Mesenchymal stem cell (in vitro differentiated cells and primary cell): ENCODE measurements at regions not wholly inside any gene's neighbourhood (a gene's known extent, or its start where the extent isn't known, plus 50 kb on each side); places are given as distances from the start of the nearest gene placed in this dataset.
"Not testable (repeated sequence)": the region's sequence is repeated elsewhere in the genome, so short reads cannot be mapped to it uniquely, and the experiment has no call there.

Experiments used
- DNase-seq: peaks from one replicate; pipeline ENCODE4 v3.0.0-alpha.2; 2013
- H2AFZ ChIP-seq: one replicate; pipeline ENCODE4 v1.6.1; 2013; ENCODE audit warnings: low read depth, mild to moderate bottlenecking, control low read depth, inconsistent platforms, low read length, moderate library complexity
- H2AK5ac ChIP-seq: 2 replicates; pipeline ENCODE4 v1.6.1; 2013; ENCODE audit warnings: low read length, moderate library complexity, mild to moderate bottlenecking, inconsistent platforms; ENCODE audit not compliant: severe bottlenecking
- H2BK120ac ChIP-seq: one replicate; pipeline ENCODE4 v1.6.1; 2013; ENCODE audit warnings: low read depth, mild to moderate bottlenecking, inconsistent platforms, low read length, moderate library complexity
- H2BK12ac ChIP-seq, 2 experiments: one replicate each; pipeline ENCODE4 v1.6.1; 2013; ENCODE audit warnings: inconsistent platforms in 2 of 2, low read length in 2 of 2, mild to moderate bottlenecking in 2 of 2, moderate library complexity in 2 of 2, control low read depth in 1 of 2
- H2BK15ac ChIP-seq: one replicate; pipeline ENCODE4 v1.6.1; 2013; ENCODE audit warnings: mild to moderate bottlenecking, low read depth, inconsistent platforms; ENCODE audit not compliant: poor library complexity, severe bottlenecking
- H2BK5ac ChIP-seq: 2 replicates; pipeline ENCODE4 v1.6.1; 2013; ENCODE audit warnings: low read depth, mild to moderate bottlenecking, low read length, control low read depth, inconsistent platforms; ENCODE audit not compliant: poor library complexity, severe bottlenecking
- H3K14ac ChIP-seq, 2 experiments: one replicate each; pipeline ENCODE4 v1.6.1; 2013; ENCODE audit warnings: inconsistent platforms in 2 of 2, low read length in 2 of 2, control low read depth in 1 of 2, mild to moderate bottlenecking in 1 of 2, moderate library complexity in 1 of 2
- H3K18ac ChIP-seq, 2 experiments: one replicate each; pipeline ENCODE4 v1.6.1; 2013; ENCODE audit warnings: inconsistent platforms in 2 of 2, low read length in 2 of 2, control low read depth in 1 of 2, low read depth in 1 of 2, mild to moderate bottlenecking in 1 of 2
- H3K23ac ChIP-seq, 2 experiments: one replicate each; pipeline ENCODE4 v1.6.1; 2013; ENCODE audit warnings: inconsistent platforms in 2 of 2, low read length in 2 of 2, mild to moderate bottlenecking in 2 of 2, moderate library complexity in 2 of 2, control low read depth in 1 of 2
- H3K27ac ChIP-seq: 2 replicates; pipeline ENCODE4 v1.5.1; 2013; ENCODE audit warnings: mild to moderate bottlenecking, moderate library complexity, low read length, control low read depth, inconsistent platforms; ENCODE audit not compliant: poor library complexity, severe bottlenecking
- H3K27me3 ChIP-seq, 2 experiments: 2 replicates each; pipeline versions ENCODE4 v1.6.1 to v1.7.0; 2013; ENCODE audit warnings: low read length in 2 of 2, mild to moderate bottlenecking in 2 of 2, moderate library complexity in 2 of 2, control low read depth in 1 of 2, inconsistent platforms in 1 of 2; ENCODE audit not compliant: control insufficient read depth in 1 of 2, insufficient read depth in 1 of 2
- H3K36me3 ChIP-seq, 2 experiments: 2 replicates each; pipeline versions ENCODE4 v1.6.1 to v1.7.0; 2013; ENCODE audit warnings: low read length in 2 of 2, control low read depth in 1 of 2, inconsistent platforms in 1 of 2, low read depth in 1 of 2, mild to moderate bottlenecking in 1 of 2; ENCODE audit not compliant: insufficient read depth in 2 of 2, control insufficient read depth in 1 of 2
- H3K4ac ChIP-seq, 2 experiments: one replicate each; pipeline ENCODE4 v1.6.1; 2013; ENCODE audit warnings: inconsistent platforms in 2 of 2, low read length in 2 of 2, mild to moderate bottlenecking in 2 of 2, moderate library complexity in 2 of 2, control low read depth in 1 of 2, low read depth in 1 of 2
- H3K4me1 ChIP-seq: 2 replicates; pipeline ENCODE4 v1.6.1; 2013; ENCODE audit warnings: low read depth, low read length, control low read depth; ENCODE audit not compliant: control insufficient read depth, insufficient read depth
- H3K4me2 ChIP-seq: 2 replicates; pipeline ENCODE4 v1.6.1; 2013; ENCODE audit warnings: low read length, mild to moderate bottlenecking, inconsistent platforms; ENCODE audit not compliant: poor library complexity, severe bottlenecking
- H3K4me3 ChIP-seq, 2 experiments: 2 replicates each; pipeline versions ENCODE4 v1.5.1 to v1.7.0; 2013; ENCODE audit warnings: low read length in 2 of 2, mild to moderate bottlenecking in 2 of 2, control low read depth in 1 of 2, low read depth in 1 of 2; ENCODE audit not compliant: insufficient read depth in 1 of 2
- H3K79me1 ChIP-seq: replicated peaks from 2 replicates; pipeline ENCODE4 v1.6.1; 2013; ENCODE audit warnings: mild to moderate bottlenecking, control low read depth, low read length, inconsistent platforms; ENCODE audit not compliant: poor library complexity, severe bottlenecking
- H3K9ac ChIP-seq: 2 replicates; pipeline ENCODE4 v1.7.0; 2013; ENCODE audit warnings: mild to moderate bottlenecking, low read length, moderate library complexity
- H3K9me3 ChIP-seq: 2 replicates; pipeline ENCODE4 v1.7.0; 2013; ENCODE audit warnings: mild to moderate bottlenecking, low read length; ENCODE audit not compliant: control insufficient read depth
- H4K8ac ChIP-seq: one replicate; pipeline ENCODE4 v1.6.1; 2013; ENCODE audit warnings: inconsistent platforms, mild to moderate bottlenecking, low read length, moderate library complexity
- H4K91ac ChIP-seq: one replicate; pipeline ENCODE4 v1.6.1; 2013; ENCODE audit warnings: mild to moderate bottlenecking, low read length, inconsistent platforms
- WGBS: methylation state at CpG from one replicate; pipeline ENCODE4 v1.1.7; 2013; ENCODE audit warnings: mixed read lengths; 5-methylcytosine and 5-hydroxymethylcytosine counted together

GRCh38 chr17:77805970-77806369 lies 152.5 kb upstream of the TNRC6C start:
- not testable (repeated sequence) for H3K14ac ChIP-seq, H3K79me1 ChIP-seq, H3K4me1 ChIP-seq, H3K4me3 ChIP-seq, H3K4ac ChIP-seq, H3K9ac ChIP-seq, H4K91ac ChIP-seq, H3K36me3 ChIP-seq, H2AK5ac ChIP-seq, H2BK120ac ChIP-seq, H3K9me3 ChIP-seq, DNase-seq, H3K27ac ChIP-seq, H2BK12ac ChIP-seq, H3K23ac ChIP-seq, H2AFZ ChIP-seq, H3K4me2 ChIP-seq, H2BK5ac ChIP-seq, H3K18ac ChIP-seq, H2BK15ac ChIP-seq, H4K8ac ChIP-seq
- 83% methylated on average over 3 of the region's 6 CpGs for WGBS
- H3K27me3 ChIP-seq: peaks cover 47 to 56% of the 10 kb centered on the region in 2 experiments

- H3K79me1 ChIP-seq: no peaks in the 10 kb centered on the region
- 84% methylated on average over 9 of the region's 12 CpGs for WGBS
- H2BK5ac ChIP-seq: no peak overlapping the region
- H3K27ac ChIP-seq: no peak overlapping the region
- no peaks in the 10 kb centered on the region for H3K36me3 ChIP-seq
- no peak overlapping the region for H3K4ac ChIP-seq
- H3K27me3 ChIP-seq: peaks cover 36 to 51% of the 10 kb centered on the region in 2 experiments
- H3K14ac ChIP-seq: no peak overlapping the region
- no peak overlapping the region for H2BK12ac ChIP-seq
- no peak overlapping the region for H3K9ac ChIP-seq
- DNase-seq: no peak
- H3K18ac ChIP-seq: no peak overlapping the region
- H3K4me1 ChIP-seq: peaks cover 1% of the 10 kb centered on the region
- no peak overlapping the region for H4K91ac ChIP-seq
- H2AK5ac ChIP-seq: no peak overlapping the region
- no peak overlapping the region for H4K8ac ChIP-seq
- H2BK120ac ChIP-seq: no peak overlapping the region
- no peak overlapping the region for H2AFZ ChIP-seq
- H3K4me2 ChIP-seq: no peak overlapping the region
- H2BK15ac ChIP-seq: no peak overlapping the region
- H3K4me3 ChIP-seq: no peak overlapping the region
- H3K23ac ChIP-seq: no peak overlapping the region
- no peaks in the 10 kb centered on the region for H3K9me3 ChIP-seq
Measured at GRCh38 chr17:77807051-77807745, 151.3 kb upstream of the TNRC6C start.

- no peak overlapping the region for H2BK5ac ChIP-seq
- no peak overlapping the region for H2BK12ac ChIP-seq
- no peak overlapping the region for H4K91ac ChIP-seq
- H2BK15ac ChIP-seq: no peak overlapping the region
- H4K8ac ChIP-seq: no peak overlapping the region
- no peaks in the 10 kb centered on the region for H3K9me3 ChIP-seq
- H3K23ac ChIP-seq: no peak overlapping the region
- no peak overlapping the region for H2AK5ac ChIP-seq
- WGBS: 84% methylated on average over 7 of the region's 7 CpGs
- H3K4me1 ChIP-seq: peaks cover 1% of the 10 kb centered on the region
- no peak overlapping the region for H3K4me3 ChIP-seq
- no peak overlapping the region for H2BK120ac ChIP-seq
- no peak overlapping the region for H2AFZ ChIP-seq
- no peak overlapping the region for H3K4me2 ChIP-seq
- no peak for DNase-seq
- H3K4ac ChIP-seq: no peak overlapping the region
- no peaks in the 10 kb centered on the region for H3K36me3 ChIP-seq
- H3K27me3 ChIP-seq: peaks cover 29 to 45% of the 10 kb centered on the region in 2 experiments
- no peak overlapping the region for H3K27ac ChIP-seq
- no peaks in the 10 kb centered on the region for H3K79me1 ChIP-seq
- no peak overlapping the region for H3K18ac ChIP-seq
- no peak overlapping the region for H3K9ac ChIP-seq
- H3K14ac ChIP-seq: no peak overlapping the region
Measured at GRCh38 chr17:77807746-77808441, 150.6 kb upstream of the TNRC6C start.

- Histone ChIP-seq H3K36me3 (no peaks in the 10 kb centered on the region), H2BK12ac (no peak overlapping the region), H2AK5ac (no peak overlapping the region), H3K9ac (no peak overlapping the region), H3K18ac (no peak overlapping the region), H3K4me3 (no peak overlapping the region), H2BK15ac (no peak overlapping the region), H3K23ac (no peak overlapping the region), H2AFZ (no peak overlapping the region), H3K4me1 (no peaks in the 10 kb centered on the region), H2BK5ac (no peak overlapping the region), H3K9me3 (no peaks in the 10 kb centered on the region), H3K14ac (no peak overlapping the region), H3K4me2 (no peak overlapping the region), H3K79me1 (no peaks in the 10 kb centered on the region), H3K27ac (no peak overlapping the region), H4K8ac (no peak overlapping the region), H3K27me3 (peaks cover 20 to 35% of the 10 kb centered on the region in 2 experiments), H3K4ac (no peak overlapping the region), H4K91ac (no peak overlapping the region), H2BK120ac (no peak overlapping the region)
- DNase-seq: no peak
- WGBS: 72% methylated on average over 7 of the region's 10 CpGs
Measured at GRCh38 chr17:77808686-77809425, 149.6 kb upstream of the TNRC6C start.
